Stimulated activated CD8-positive, alpha-beta memory T cell treated with anti-CD3 and anti-CD28 coated beads, Interleukin-7, amount 100 ng/mL, for 1 hour (primary cell): ENCODE measurements at regions not wholly inside any gene's neighbourhood (a gene's known extent, or its start where the extent isn't known, plus 50 kb on each side); places are given as distances from the start of the nearest gene placed in this dataset.

ENCODE experiments used
- DNase-seq, 2 donors: peaks; one replicate each; pipeline ENCODE4 v3.0.0-alpha.2; 2020; ENCODE audit warnings: low read depth in 2 of 2

DNA sequence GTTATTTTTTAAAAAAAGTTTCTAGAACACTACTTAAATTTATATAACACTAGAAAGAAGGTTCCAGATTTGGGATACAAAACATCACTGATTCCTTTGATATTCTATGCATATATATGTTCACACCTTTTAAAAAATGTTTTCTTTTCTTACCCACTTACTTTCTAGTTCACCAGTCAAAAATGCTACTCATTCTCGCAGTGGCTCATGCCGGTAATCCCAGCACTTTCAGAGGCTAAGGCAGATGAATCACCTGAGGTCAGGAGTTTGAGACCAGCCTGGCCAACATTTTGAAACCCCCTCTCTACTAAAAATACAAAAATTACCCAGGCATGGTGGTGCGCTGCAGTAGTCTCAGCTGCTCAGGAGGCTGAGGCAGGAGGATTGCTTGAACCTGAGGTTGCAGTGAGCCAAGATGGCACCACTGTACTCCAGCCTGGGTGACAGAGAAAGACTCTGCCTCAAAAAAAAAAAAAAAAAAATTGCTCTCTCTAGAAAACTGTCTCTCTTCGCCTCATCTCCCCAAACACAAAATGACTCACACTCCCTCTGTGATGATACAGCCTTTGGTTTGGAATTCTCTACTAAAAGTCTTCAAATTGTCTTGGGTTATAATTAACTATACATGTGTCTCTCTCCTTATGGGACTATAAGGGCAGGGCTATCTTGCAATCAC lies 52.6 kb upstream of the TGFBR2 start:
- DNase-seq: no peak

DNA sequence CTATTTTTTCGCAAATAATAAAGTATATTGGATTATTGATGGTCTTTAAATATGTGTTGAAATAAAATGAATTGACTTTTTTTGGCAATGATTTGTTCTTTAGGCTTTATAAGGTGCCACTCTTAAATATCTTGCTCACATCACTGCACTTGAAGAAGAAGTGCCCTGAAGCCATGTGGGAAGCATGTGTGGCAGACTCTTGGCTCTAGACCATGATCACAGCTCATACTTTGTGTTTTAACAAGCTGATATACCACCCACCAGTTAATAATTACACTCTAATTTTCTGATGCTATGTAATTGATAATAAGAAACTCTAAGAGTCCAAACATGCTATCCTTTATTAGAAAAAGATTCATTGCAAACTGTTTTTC lies 52.1 kb upstream of the TGFBR2 start:
- DNase-seq: no peak

DNA sequence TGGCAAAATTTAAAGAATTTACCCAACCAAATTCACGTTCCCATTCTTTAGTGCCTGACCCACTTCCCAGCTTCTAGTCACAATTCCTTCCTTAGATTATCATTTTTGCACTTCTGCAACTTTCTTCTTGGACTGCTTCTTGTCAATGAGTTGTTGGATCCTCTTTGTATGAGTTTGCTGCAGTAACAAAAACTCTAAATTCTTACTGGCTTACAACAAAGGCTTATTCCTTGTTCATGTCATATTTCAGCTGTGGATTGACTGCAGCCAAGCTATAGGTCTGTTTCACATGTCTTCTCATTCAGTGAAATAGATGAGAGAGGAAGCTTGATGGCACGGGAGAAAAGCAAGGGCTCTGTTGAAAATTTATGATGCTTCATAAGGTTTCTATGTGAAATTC lies 50.4 kb upstream of the TGFBR2 start:
- DNase-seq: no peak
